Brain microvascular endothelial cell (primary cell): ENCODE measurements at regions not wholly inside any gene's neighbourhood (a gene's known extent, or its start where the extent isn't known, plus 50 kb on each side); places are given as distances from the start of the nearest gene placed in this dataset.
A peak's percentile ranks its signal among the peaks of the same experiment; 100 is the strongest.
"Not testable (repeated sequence)": the region's sequence is repeated elsewhere in the genome, so short reads cannot be mapped to it uniquely, and the experiment has no call there.

Source experiments
- DNase-seq: peaks from one replicate; pipeline ENCODE4 v3.0.0-alpha.2; 2020
- H3K27ac ChIP-seq: fragments of 250-450 bp; sonication (Bioruptor Pico); 2 replicates; pipeline ENCODE4 v1.5.1; 2020; ENCODE audit warnings: mild to moderate bottlenecking, moderate library complexity
- H3K27me3 ChIP-seq: fragments of 250-450 bp; sonication (Bioruptor Pico); replicated peaks from 2 replicates; pipeline ENCODE4 v1.5.1; 2020; ENCODE audit warnings: mild to moderate bottlenecking
- H3K36me3 ChIP-seq: fragments of 250-450 bp; sonication (Bioruptor Pico); replicated peaks from 2 replicates; pipeline ENCODE4 v1.5.1; 2020; ENCODE audit warnings: mild to moderate bottlenecking
- H3K4me3 ChIP-seq: 2 replicates; pipeline ENCODE4 v1.5.1; 2011; ENCODE audit warnings: low read depth, mild to moderate bottlenecking, control low read depth, low read length, moderate library complexity
- CTCF ChIP-seq: IDR thresholded peaks from 2 replicates; pipeline ENCODE4 v1.5.1; 2011; ENCODE audit warnings: low read depth, mild to moderate bottlenecking, moderate library complexity, low read length, control low read depth, inconsistent platforms; ENCODE audit errors: missing control alignments
- in situ Hi-C: cut with HindIII; loops from 2 replicates; pipeline ENCODE4 v1.10.0; 2017; ENCODE audit warnings: low sequenced_read_pairs, low pct_ligation_motif_present

- in situ Hi-C loops = no loop called here
- no peak for TF ChIP-seq CTCF
- Histone ChIP-seq H3K4me3 (no peak overlapping the region), H3K27me3 (no peaks in the 10 kb centered on the region), H3K36me3 (no peaks in the 10 kb centered on the region), H3K27ac (no peak overlapping the region)
- DNase-seq = peak; percentile 78
These were observed 81.8 kb upstream of the DST start for GRCh38 chr6:56724455-56724854.

- Histone ChIP-seq H3K36me3 (no peaks in the 10 kb centered on the region), H3K27me3 (no peaks in the 10 kb centered on the region), H3K27ac (no peak overlapping the region), H3K4me3 (no peak overlapping the region)
- no peak for TF ChIP-seq CTCF
- DNase-seq = no peak
- in situ Hi-C loops = no loop called here
These were observed 78.2 kb upstream of the DST start for GRCh38 chr6:56720882-56721281.

- in situ Hi-C loops, H3K4me3 ChIP-seq, DNase-seq, H3K27me3 ChIP-seq, H3K36me3 ChIP-seq, H3K27ac ChIP-seq: not testable (repeated sequence)
These were observed 77.5 kb upstream of the DST start for GRCh38 chr6:56720202-56720601.

- DNase-seq, in situ Hi-C loops, H3K36me3 ChIP-seq, H3K4me3 ChIP-seq, H3K27me3 ChIP-seq: not testable (repeated sequence)
- peak overlapping the region; percentile 33 for H3K27ac ChIP-seq
These were observed 76.8 kb upstream of the DST start for GRCh38 chr6:56719315-56720058.

- Histone ChIP-seq H3K27me3 (no peaks in the 10 kb centered on the region), H3K27ac (no peak overlapping the region), H3K36me3 (no peaks in the 10 kb centered on the region), H3K4me3 (no peak overlapping the region)
- in situ Hi-C loops = no loop called here
- TF ChIP-seq CTCF = no peak
- DNase-seq = no peak
These were observed 75.5 kb upstream of the DST start for GRCh38 chr6:56718236-56718635.

- Histone ChIP-seq H3K27me3 (no peaks in the 10 kb centered on the region), H3K27ac (no peak overlapping the region), H3K4me3 (no peak overlapping the region), H3K36me3 (no peaks in the 10 kb centered on the region)
- no peak for DNase-seq
- TF ChIP-seq CTCF = no peak
- in situ Hi-C loops = no loop called here
These were observed 73.5 kb upstream of the DST start for GRCh38 chr6:56716229-56716628.

GRCh38 chr6:56715741-56716140 is 73.1 kb upstream of the DST start:
- peak overlapping the region; percentile 73 for H3K27ac ChIP-seq
- TF ChIP-seq CTCF = no peak
- H3K36me3 ChIP-seq = no peaks in the 10 kb centered on the region

More at GRCh38 chr6:56715741-56716140, 73.1 kb upstream of the DST start:
- Histone ChIP-seq H3K27me3 (no peaks in the 10 kb centered on the region), H3K4me3 (no peak overlapping the region)
- DNase-seq = no peak
- in situ Hi-C loops = no loop called here
